GM12878 (cell line): ENCODE measurements at regions not wholly inside any gene's neighbourhood (a gene's known extent, or its start where the extent isn't known, plus 50 kb on each side); places are given as distances from the start of the nearest gene placed in this dataset.

Experiments used
- ATAC-seq: fragments of 200-7000 bp; cut with Tn5 transposase; 3 replicates; pipeline ENCODE4 v1.9.1; 2020; ENCODE audit warnings: mild to moderate bottlenecking, moderate library complexity
- BruUV-seq: library from RNA; stranded (reverse); fragments of 400-500 nt; replicated peaks from 2 replicates; lab custom pipeline; 2021; lab: Mats Ljungman, UMichigan
- CTCF ChIA-PET: fragments of 300-600 bp; sonication (Branson Sonifier 250); formaldehyde crosslinking; extraction: SDS; loops from one replicate; lab custom pipeline; 2021; ENCODE audit warnings: inconsistent platforms; lab: Yijun Ruan, JAX
- POLR2A ChIA-PET: fragments of 350-600 bp; formaldehyde crosslinking; extraction: SDS; loops from one replicate; lab custom pipeline; 2021; ENCODE audit warnings: inconsistent platforms; lab: Charles Lee
- RAD21 ChIA-PET: fragments of 300-600 bp; sonication (Branson Sonifier 250); formaldehyde crosslinking; loops from one replicate; lab custom pipeline; 2023; ENCODE audit warnings: antibody characterized with exemption; ENCODE audit not compliant: unreplicated experiment; lab: Charles Lee
- SMC1A ChIA-PET: fragments of 300-600 bp; sonication (Branson Sonifier 250); formaldehyde crosslinking; loops from one replicate; lab custom pipeline; 2023; ENCODE audit not compliant: unreplicated experiment, uncharacterized antibody; lab: Charles Lee
- DNase-seq: peaks from one replicate; pipeline ENCODE4 v3.0.0-alpha.2; 2011; ENCODE audit warnings: low read depth, low spot score
- FAIRE-seq: peaks from 3 replicates; lab custom pipeline; 2011; peaks lifted over from hg19 to GRCh38; lab: Jason Lieb, UNC
- H2AFZ ChIP-seq: 2 replicates; pipeline ENCODE4 v1.6.0; 2011; ENCODE audit warnings: low read depth, low read length, control low read depth; ENCODE audit not compliant: control insufficient read depth
- H3K27ac ChIP-seq: 2 replicates; pipeline ENCODE4 v1.5.1; 2011; ENCODE audit warnings: control low read depth; ENCODE audit not compliant: control insufficient read depth, insufficient read depth
- H3K27me3 ChIP-seq, 2 experiments: replicated peaks in 1 of 2; 2 replicates each; pipeline versions ENCODE4 v1.6.0 to v1.6.1; 2011; ENCODE audit warnings: low read length in 1 of 2; ENCODE audit not compliant: control insufficient read depth in 2 of 2, insufficient read depth in 2 of 2
- H3K36me3 ChIP-seq, 2 experiments: 2 replicates each; pipeline ENCODE4 v1.5.1; 2011; ENCODE audit warnings: low read length in 1 of 2; ENCODE audit not compliant: control insufficient read depth in 2 of 2, insufficient read depth in 2 of 2
- H3K4me1 ChIP-seq: 2 replicates; pipeline ENCODE4 v1.6.1; 2011; ENCODE audit warnings: mild to moderate bottlenecking, low read length, moderate library complexity, mixed read lengths; ENCODE audit not compliant: control insufficient read depth, insufficient read depth
- H3K4me2 ChIP-seq: 2 replicates; pipeline ENCODE4 v1.6.0; 2011; ENCODE audit warnings: control low read depth; ENCODE audit not compliant: control insufficient read depth, insufficient read depth
- H3K4me3 ChIP-seq: fragments of 200-600 bp; sonication (generic); 2 replicates; pipeline ENCODE4 v1.5.1; 2016
- H3K79me2 ChIP-seq: 2 replicates; pipeline ENCODE4 v1.6.0; 2011; ENCODE audit warnings: low read length; ENCODE audit not compliant: control insufficient read depth, insufficient read depth
- H3K9ac ChIP-seq: 2 replicates; pipeline ENCODE4 v1.8.0; 2011; ENCODE audit warnings: low read length, control low read depth, mixed read lengths; ENCODE audit not compliant: control insufficient read depth, insufficient read depth
- H3K9me3 ChIP-seq: replicated peaks from 3 replicates; pipeline ENCODE4 v1.5.1; 2011; ENCODE audit warnings: mild to moderate bottlenecking, low read length; ENCODE audit not compliant: control insufficient read depth, insufficient read depth
- H4K20me1 ChIP-seq: 2 replicates; pipeline ENCODE4 v1.6.0; 2011; ENCODE audit not compliant: control insufficient read depth, insufficient read depth
- BCLAF1 ChIP-seq: fragments of 450-650 bp; IDR thresholded peaks from 2 replicates; pipeline ENCODE4 v1.6.1; 2017; ENCODE audit warnings: antibody characterized with exemption, mild to moderate bottlenecking, moderate library complexity
- CREM ChIP-seq: IDR thresholded peaks from 2 replicates; pipeline ENCODE4 v1.6.1; 2014; ENCODE audit warnings: antibody characterized with exemption, low read depth
- EP300 ChIP-seq, 2 experiments: fragments of 150-350 bp in 1 of 2; IDR thresholded peaks; 2 replicates each; pipeline ENCODE4 v1.6.1; 2011 to 2012; ENCODE audit warnings: low read depth in 2 of 2, low read length in 2 of 2, borderline replicate concordance in 1 of 2, improper control_type of control experiment in 1 of 2, inconsistent platforms in 1 of 2; ENCODE audit not compliant: control insufficient read depth in 1 of 2
- HDAC6 ChIP-seq: fragments of 200-600 bp; sonication (generic); IDR thresholded peaks from one replicate; pipeline ENCODE4 v1.8.0; 2017; ENCODE audit warnings: antibody characterized with exemption; ENCODE audit not compliant: unreplicated experiment
- NR2C1 ChIP-seq: fragments of 450-650 bp; IDR thresholded peaks from 2 replicates; pipeline ENCODE4 v1.6.1; 2017; ENCODE audit warnings: antibody characterized with exemption, mild to moderate bottlenecking, moderate library complexity
- SMARCA5 ChIP-seq: fragments of 450-650 bp; IDR thresholded peaks from 2 replicates; pipeline ENCODE4 v1.6.1; 2017; ENCODE audit warnings: mild to moderate bottlenecking
- SREBF2 ChIP-seq: IDR thresholded peaks from 2 replicates; pipeline ENCODE4 v1.6.1; 2012; ENCODE audit warnings: mild to moderate bottlenecking, low read length
- STAT1 ChIP-seq: fragments of 450-650 bp; conservative IDR thresholded peaks from 2 replicates; pipeline ENCODE4 v1.6.1; 2014; ENCODE audit warnings: antibody characterized with exemption, mild to moderate bottlenecking
- ZBTB40 ChIP-seq: fragments of 450-650 bp; IDR thresholded peaks from 2 replicates; pipeline ENCODE4 v1.6.1; 2016; ENCODE audit warnings: mild to moderate bottlenecking, moderate library complexity, borderline replicate concordance
- ZNF592 ChIP-seq: fragments of 450-650 bp; IDR thresholded peaks from 2 replicates; pipeline ENCODE4 v1.6.1; 2017; ENCODE audit warnings: mild to moderate bottlenecking, moderate library complexity
- WGBS: methylation state at CpG from one replicate; pipeline ENCODE4 v1.1.6; 2016; ENCODE audit warnings: low lambda C conversion rate; ENCODE audit not compliant: insufficient replicate concordance, insufficient coverage; ENCODE audit errors: missing lambda C conversion rate; 5-methylcytosine and 5-hydroxymethylcytosine counted together
- in situ Hi-C: fragments of 300-500 bp; cut with MboI; formaldehyde crosslinking; loops from 9 replicates; pipeline ENCODE4 v1.14.3; 2018; ENCODE audit warnings: mixed read lengths
- intact Hi-C: fragments of 100-400 bp; cut with micrococcal nuclease; formaldehyde crosslinking; loops from one replicate; pipeline ENCODE4 v1.14.2; 2022; ENCODE audit not compliant: unreplicated experiment

- H4K20me1 ChIP-seq = no peaks in the 10 kb centered on the region
- ChIA-PET CTCF (no interaction called here), RAD21 (no interaction called here), SMC1A (no interaction called here), POLR2A (no interaction called here)
- 55% methylated on average over 27 of the region's 27 CpGs for WGBS
- no peak for ATAC-seq
- H3K4me2 ChIP-seq = no peak overlapping the region
- no peak overlapping the region for H3K4me3 ChIP-seq
- no peaks in the 10 kb centered on the region for H3K4me1 ChIP-seq
- no peaks in the 10 kb centered on the region; a peak in 2 of 4 replicates for H3K27me3 ChIP-seq
- DNase-seq = no peak
- no peaks in the 10 kb centered on the region for H3K79me2 ChIP-seq
- in situ Hi-C loops = no loop called here
- no peaks in the 10 kb centered on the region for H3K36me3 ChIP-seq
- H3K9me3 ChIP-seq = peaks cover 1% of the 10 kb centered on the region; the same call in 1 of the 3 replicates
- H2AFZ ChIP-seq = no peak overlapping the region
- BruUV-seq = no TSS peak
- H3K9ac ChIP-seq = no peak overlapping the region
- H3K27ac ChIP-seq = no peak overlapping the region
- intact Hi-C loops = no loop called here
- no peak for FAIRE-seq
- TF ChIP-seq HDAC6 = no peak
- TF ChIP-seq CREM = no peak
- TF ChIP-seq ZNF592 = no peak
- no peak for TF ChIP-seq NR2C1
- TF ChIP-seq EP300 (IDR thresholded peaks at IDR 0.05; ENCODE audit: borderline replicate concordance in 1 of 2, control insufficient read depth in 1 of 2, low read depth in 2 of 2, low read length in 2 of 2) = no peak
- no peak for TF ChIP-seq SMARCA5
- no peak for TF ChIP-seq SREBF2
- TF ChIP-seq BCLAF1 = no peak
- no peak for TF ChIP-seq STAT1
- TF ChIP-seq ZBTB40 = no peak
Observed at GRCh38 chr18:79596446-79597175, 83.0 kb upstream of the CTDP1 start.
